Endothelial cell of umbilical vein (primary cell): ENCODE measurements at regions not wholly inside any gene's neighbourhood (a gene's known extent, or its start where the extent isn't known, plus 50 kb on each side); places are given as distances from the start of the nearest gene placed in this dataset.

Source experiments
- BruUV-seq: library from RNA; stranded (reverse); fragments of 400-500 nt; replicated peaks from 2 replicates; lab custom pipeline; 2021; lab: Mats Ljungman, UMichigan
- CTCF ChIA-PET: fragments of 300-600, 350-600 bp; sonication (Branson Sonifier 250); formaldehyde crosslinking; loops from one replicate; lab custom pipeline; 2021; ENCODE audit warnings: antibody characterized with exemption, inconsistent platforms; lab: Charles Lee
- POLR2A ChIA-PET: fragments of 300-600, 350-600 bp; sonication (Branson Sonifier 250); formaldehyde crosslinking; loops from one replicate; lab custom pipeline; 2021; ENCODE audit warnings: antibody characterized with exemption, inconsistent platforms; lab: Charles Lee
- DNase-seq: peaks from one replicate; pipeline ENCODE4 v3.0.0-alpha.2; 2011; ENCODE audit warnings: low read depth, low spot score
- FAIRE-seq: peaks from 2 replicates; lab custom pipeline; 2011; peaks lifted over from hg19 to GRCh38; lab: Jason Lieb, UNC
- H2AFZ ChIP-seq: 2 replicates; pipeline ENCODE4 v1.6.0; 2012; ENCODE audit warnings: low read depth, low read length, control low read depth, inconsistent platforms
- H3K27ac ChIP-seq: 2 replicates; pipeline ENCODE4 v1.5.1; 2011; ENCODE audit warnings: low read depth, mild to moderate bottlenecking, control low read depth, low read length, moderate library complexity; ENCODE audit not compliant: insufficient read depth
- H3K27me3 ChIP-seq, 2 experiments: 2 replicates each; pipeline versions ENCODE4 v1.6.0 to v1.6.1; 2011; ENCODE audit warnings: low read length in 2 of 2, mixed read lengths in 1 of 2; ENCODE audit not compliant: control insufficient read depth in 2 of 2, insufficient read depth in 2 of 2
- H3K36me3 ChIP-seq, 2 experiments: 2 replicates in 1 of 2; 3 replicates in 1 of 2; pipeline ENCODE4 v1.5.1; 2011; ENCODE audit warnings: low read length in 2 of 2, mild to moderate bottlenecking in 1 of 2, moderate library complexity in 1 of 2; ENCODE audit not compliant: control insufficient read depth in 2 of 2, insufficient read depth in 2 of 2; ENCODE audit errors: extremely low read depth in 1 of 2
- H3K4me1 ChIP-seq: 3 replicates; pipeline ENCODE4 v1.5.1; 2011; ENCODE audit warnings: mild to moderate bottlenecking, low read length; ENCODE audit not compliant: control insufficient read depth, insufficient read depth; ENCODE audit errors: extremely low read depth
- H3K4me2 ChIP-seq: 2 replicates; pipeline ENCODE4 v1.6.1; 2011; ENCODE audit warnings: low read length, control low read depth, mixed read lengths; ENCODE audit not compliant: insufficient read depth
- H3K4me3 ChIP-seq, 3 experiments: fragments of 200-600 bp in 1 of 3; sonication (generic), shearing (Covaris generic) in 1 of 3; replicated peaks in 1 of 3; 2 replicates each; pipeline ENCODE4 v1.5.1; 2011 to 2016; ENCODE audit warnings: control low read depth in 3 of 3, low read length in 3 of 3, mild to moderate bottlenecking in 2 of 3, inconsistent platforms in 1 of 3, low read depth in 1 of 3, moderate library complexity in 1 of 3; ENCODE audit not compliant: insufficient read depth in 1 of 3
- H3K79me2 ChIP-seq: 2 replicates; pipeline ENCODE4 v1.6.0; 2012; ENCODE audit warnings: low read length, inconsistent platforms; ENCODE audit not compliant: control insufficient read depth, insufficient read depth
- H3K9ac ChIP-seq: replicated peaks from 2 replicates; pipeline ENCODE3; 2011; ENCODE audit warnings: low read length, control low read depth; ENCODE audit not compliant: insufficient read depth; ENCODE audit errors: extremely low read depth
- H3K9me1 ChIP-seq: replicated peaks from 3 replicates; pipeline ENCODE4 v1.6.0; 2011; ENCODE audit warnings: mild to moderate bottlenecking, low read length; ENCODE audit not compliant: control insufficient read depth, insufficient read depth; ENCODE audit errors: extremely low read depth
- H3K9me3 ChIP-seq: replicated peaks from 2 replicates; pipeline ENCODE4 v1.5.1; 2012; ENCODE audit warnings: low read length, inconsistent platforms; ENCODE audit not compliant: control insufficient read depth, insufficient read depth
- H4K20me1 ChIP-seq: replicated peaks from 2 replicates; pipeline ENCODE3; 2011; ENCODE audit warnings: mild to moderate bottlenecking, low read length; ENCODE audit not compliant: control insufficient read depth, insufficient read depth; ENCODE audit errors: extremely low read depth
- CTCF ChIP-seq, 2 donors: IDR thresholded peaks; 1 replicate in 1 of 2; 2 replicates in 1 of 2; pipeline ENCODE4 v1.5.1; 2011; ENCODE audit warnings: low read length in 2 of 2, mild to moderate bottlenecking in 2 of 2, moderate library complexity in 2 of 2, control low read depth in 1 of 2, inconsistent platforms in 1 of 2, low read depth in 1 of 2; ENCODE audit not compliant: insufficient read depth in 1 of 2; ENCODE audit errors: extremely low read depth in 1 of 2
- EZH2 ChIP-seq: IDR thresholded peaks from 2 replicates; pipeline ENCODE4 v1.6.1; 2012; ENCODE audit warnings: borderline replicate concordance, low read depth, mild to moderate bottlenecking, moderate library complexity, low read length, inconsistent platforms; ENCODE audit not compliant: severe bottlenecking
- FOS ChIP-seq: IDR thresholded peaks from 2 replicates; pipeline ENCODE4 v1.6.1; 2011; ENCODE audit warnings: mild to moderate bottlenecking, low read length, moderate library complexity, borderline replicate concordance; ENCODE audit not compliant: insufficient read depth
- GATA2 ChIP-seq: IDR thresholded peaks from 2 replicates; pipeline ENCODE4 v1.7.0; 2011; ENCODE audit warnings: low read depth, mild to moderate bottlenecking, moderate library complexity, mixed read lengths, low read length; ENCODE audit not compliant: insufficient read length, insufficient read depth
- JUN ChIP-seq: IDR thresholded peaks from 2 replicates; pipeline ENCODE4 v1.6.1; 2011; ENCODE audit warnings: borderline replicate concordance, low read depth; ENCODE audit not compliant: insufficient read length, insufficient read depth
- MAX ChIP-seq: IDR thresholded peaks from 2 replicates; pipeline ENCODE4 v1.6.1; 2011; ENCODE audit not compliant: insufficient read depth, insufficient read length
- MYC ChIP-seq: IDR thresholded peaks from one replicate; pipeline ENCODE4 v1.6.1; 2011; ENCODE audit warnings: mild to moderate bottlenecking, low read depth, low read length
- POLR2A ChIP-seq: IDR thresholded peaks from 2 replicates; pipeline ENCODE4 v1.6.1; 2012; ENCODE audit warnings: low read depth, mild to moderate bottlenecking, control low read depth, low read length
- POLR2AphosphoS5 ChIP-seq: IDR thresholded peaks from 2 replicates; pipeline ENCODE4 v1.6.1; 2012; ENCODE audit warnings: low read depth, mild to moderate bottlenecking, control low read depth, low read length, moderate library complexity; ENCODE audit not compliant: insufficient read depth
- dilution Hi-C: fragments of 300-500 bp; cut with MboI; formaldehyde crosslinking; loops from one replicate; pipeline ENCODE4 v1.15.0; 2019; ENCODE audit warnings: low sequenced_read_pairs; ENCODE audit not compliant: extremely low pct_ligation_motif_present
- intact Hi-C: fragments of 100-400 bp; cut with micrococcal nuclease; formaldehyde crosslinking; loops from one replicate; pipeline ENCODE4 v1.10.0; 2022

DNA sequence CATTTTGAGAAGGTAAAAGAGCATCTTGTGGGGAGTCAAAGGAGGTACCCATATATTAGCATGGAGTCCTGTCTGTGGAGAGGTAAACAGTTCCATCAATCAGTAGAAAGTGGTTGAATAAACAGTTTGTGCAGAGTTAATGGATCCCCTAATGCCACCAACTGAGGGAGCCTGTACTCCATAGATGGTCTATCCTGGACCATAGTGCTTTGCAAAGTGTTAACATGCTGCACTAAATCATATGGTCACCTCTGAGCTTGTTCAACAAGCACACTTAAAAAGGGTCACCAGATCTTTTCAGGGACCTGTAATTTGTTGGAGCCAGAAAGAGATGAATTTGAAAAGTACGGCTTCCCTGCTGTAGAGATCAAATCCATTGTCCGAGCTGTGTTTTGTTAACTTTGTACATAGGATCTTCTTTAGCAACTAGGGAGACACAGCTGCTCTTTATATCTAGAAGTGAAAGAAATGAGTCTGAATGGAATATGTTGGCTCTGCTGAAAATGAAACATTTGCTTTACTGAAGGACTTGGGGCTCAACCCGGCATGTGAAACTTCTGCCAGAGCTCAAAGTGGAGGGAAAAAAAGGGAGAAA lies 366.4 kb downstream of the ETNK1 start:
- Histone ChIP-seq H2AFZ (no peak overlapping the region), H3K4me1 (no peaks in the 10 kb centered on the region), H3K36me3 (no peaks in the 10 kb centered on the region), H3K27me3 (peaks cover 0 to 5% of the 10 kb centered on the region in 2 experiments), H3K27ac (no peak overlapping the region), H3K9ac (no peak overlapping the region), H3K4me3 (no peak overlapping the region), H3K4me2 (no peak overlapping the region), H3K79me2 (no peaks in the 10 kb centered on the region), H3K9me1 (no peaks in the 10 kb centered on the region), H4K20me1 (no peaks in the 10 kb centered on the region), H3K9me3 (no peaks in the 10 kb centered on the region)
- intact Hi-C loops (no loop called here), dilution Hi-C loops (no loop called here)
- TF ChIP-seq CTCF (IDR thresholded peaks at IDR 0.05; ENCODE audit: extremely low read depth in 1 of 2, insufficient read depth in 1 of 2, low read depth in 1 of 2, low read length in 2 of 2) (no peak), EZH2 (no peak), JUN (no peak), POLR2AphosphoS5 (no peak), FOS (no peak), MAX (no peak), POLR2A (no peak), GATA2 (no peak), MYC (no peak)
- CTCF ChIA-PET, result no interaction called here
- no TSS peak for BruUV-seq
- DNase-seq, result no peak
- no peak for FAIRE-seq
- POLR2A ChIA-PET, result no interaction called here
